ENCODE measurements at regions not wholly inside any gene's neighbourhood (a gene's known extent, or its start where the extent isn't known, plus 50 kb on each side); places are given as distances from the start of the nearest gene placed in this dataset.
"Not testable (repeated sequence)": the region's sequence is repeated elsewhere in the genome, so short reads cannot be mapped to it uniquely, and the experiment has no call there.

- no peak for DNase-seq
Measured at GRCh38 chr1:244301595-244302130, 150.0 kb downstream of the ADSS2 start.

DNA sequence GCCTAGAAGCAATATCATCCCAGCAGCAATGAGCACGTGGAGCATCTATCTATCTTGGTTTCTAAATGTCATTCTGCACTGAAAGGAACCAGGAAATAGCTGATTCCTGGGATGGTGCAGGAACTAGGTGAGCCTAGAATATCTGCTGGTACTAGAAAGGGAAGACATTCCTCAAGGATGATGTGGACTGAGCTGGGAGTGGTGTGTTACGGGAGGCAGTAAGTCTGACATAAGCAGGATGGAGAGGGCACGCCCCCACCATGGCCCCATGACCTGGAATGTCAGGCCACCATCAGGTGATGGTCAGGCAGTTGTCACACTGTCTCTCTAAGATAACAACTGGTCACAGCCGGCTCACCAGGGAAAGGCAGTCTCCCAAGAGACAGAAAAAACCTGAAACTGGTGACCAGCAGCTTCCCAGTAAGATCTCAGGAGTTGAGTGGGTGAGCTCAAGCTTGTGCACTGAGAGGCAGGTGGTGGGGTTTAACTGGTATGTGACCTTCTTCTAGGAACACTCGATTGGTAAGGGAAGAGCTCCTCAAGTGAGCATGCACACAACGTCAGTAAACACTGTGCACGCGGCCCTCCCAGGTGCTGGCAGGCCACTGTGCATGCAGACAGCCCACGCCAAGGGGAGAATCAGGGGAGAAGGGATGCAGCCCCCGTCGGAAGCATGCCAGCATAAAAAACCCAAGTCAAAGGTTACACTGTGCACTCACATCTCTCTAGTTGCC is 148.7 kb downstream of the ADSS2 start:
- DNase-seq: no peak

GRCh38 chr1:244303610-244303969 is 148.1 kb downstream of the ADSS2 start:
- no peak for DNase-seq

DNA sequence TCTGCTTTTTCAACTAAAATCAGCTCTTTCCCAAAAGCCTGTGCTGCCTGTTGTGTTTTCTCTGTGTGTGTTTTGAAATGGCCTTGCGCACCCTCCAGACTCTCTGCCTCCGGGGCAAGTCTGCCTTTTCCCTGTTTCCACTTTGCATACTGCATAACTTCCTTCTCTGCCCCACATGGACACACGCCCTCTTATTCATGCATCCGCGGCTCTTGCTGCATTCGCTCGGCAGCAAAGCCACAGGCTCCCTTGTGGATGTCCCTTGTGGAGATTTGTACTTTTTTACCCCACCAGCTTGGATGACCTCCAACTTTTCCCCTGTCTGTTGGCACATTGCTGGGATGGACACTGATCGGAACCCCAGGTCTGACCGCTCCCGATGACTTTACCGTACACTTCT is 147.6 kb downstream of the ADSS2 start:
- no peak for DNase-seq

DNA sequence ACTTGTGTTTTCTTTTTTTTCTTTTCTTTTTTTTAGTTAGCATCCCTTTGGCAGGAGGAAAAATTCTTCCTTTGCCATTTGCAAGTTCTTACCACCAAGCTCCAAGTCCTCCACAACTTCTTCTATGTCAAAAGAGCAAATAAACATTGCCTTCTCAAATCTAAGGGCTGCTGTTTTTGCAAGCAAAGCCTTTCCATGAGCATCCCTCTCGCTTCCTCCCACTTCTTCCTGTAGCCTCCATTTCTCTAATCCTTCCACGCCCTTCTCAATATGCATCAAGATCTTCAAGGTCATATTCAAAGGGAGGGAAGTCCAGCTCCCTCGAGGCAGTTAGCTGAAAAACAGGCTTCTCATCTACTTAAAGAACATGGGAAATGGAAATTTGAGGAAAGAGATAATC is 147.1 kb downstream of the ADSS2 start:
- no peak for DNase-seq

DNA sequence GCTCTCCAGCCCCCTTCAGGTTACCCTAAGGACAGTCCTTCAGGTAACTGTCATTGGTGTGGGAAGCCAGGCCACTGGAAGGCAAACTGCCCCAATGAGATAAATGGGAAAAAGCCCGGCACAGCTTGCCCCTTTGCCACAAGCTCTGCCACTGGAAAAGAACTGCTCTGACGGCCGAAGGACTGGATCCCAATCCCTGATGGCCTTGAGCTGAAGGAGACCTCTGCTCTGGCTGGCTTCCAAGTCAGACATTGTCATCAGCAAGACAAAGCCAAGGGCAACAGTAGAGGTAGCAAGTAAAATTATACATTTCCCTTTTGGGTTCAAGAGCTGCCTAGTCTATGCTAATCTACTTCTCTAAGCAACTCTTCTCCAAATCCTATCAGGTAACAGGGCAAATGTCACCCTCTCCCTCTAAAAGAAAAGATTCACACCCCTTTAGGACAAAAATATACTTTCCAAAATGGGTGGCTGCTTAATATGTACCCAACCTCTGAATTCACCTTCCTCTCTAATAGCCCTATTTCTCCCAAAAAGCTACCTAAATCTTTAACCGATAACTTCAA is 145.8 kb downstream of the ADSS2 start:
- DNase-seq: no peak

GRCh38 chr1:244306544-244306943 is 145.2 kb downstream of the ADSS2 start:
- no peak for DNase-seq

GRCh38 chr1:244309191-244309590 is 142.5 kb downstream of the ADSS2 start:
- DNase-seq: not testable (repeated sequence)

DNA sequence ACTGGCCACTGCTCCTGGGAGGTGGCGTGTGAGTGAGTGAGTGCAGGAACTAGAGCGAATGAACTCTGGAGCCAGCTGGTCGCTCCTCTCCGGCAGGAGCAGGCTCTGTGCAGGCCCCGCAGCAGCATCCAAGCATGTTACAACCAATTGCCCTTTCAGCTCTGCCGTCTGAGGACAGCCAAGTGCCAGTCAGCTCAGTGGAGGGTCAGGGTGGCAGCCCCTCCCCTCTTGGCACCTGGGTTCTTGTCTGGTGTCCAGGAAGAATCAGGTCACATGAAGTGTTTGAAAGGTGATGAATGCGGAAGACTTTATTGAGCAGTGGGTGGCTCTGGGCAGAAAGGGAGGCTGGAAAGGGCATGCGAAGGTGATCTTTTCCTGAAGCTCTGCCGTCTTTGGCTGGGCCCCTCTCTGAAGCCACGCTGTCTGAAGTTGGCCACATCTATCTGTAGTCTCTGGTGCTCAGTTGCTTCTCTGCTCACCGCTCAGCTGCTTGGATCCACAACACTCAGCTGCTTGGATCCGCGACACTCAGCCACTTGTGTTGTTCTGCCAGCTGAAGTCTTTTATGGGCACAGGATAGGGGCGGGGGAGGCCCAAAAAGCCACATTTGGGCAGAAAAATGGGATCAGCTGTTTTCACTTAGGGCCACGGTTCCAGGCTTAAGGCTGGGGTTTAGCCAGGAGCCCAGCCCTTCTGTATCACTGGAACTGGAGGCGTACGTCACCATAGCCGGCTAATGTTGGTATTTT is 139.8 kb downstream of the ADSS2 start:
- DNase-seq: no peak

DNA sequence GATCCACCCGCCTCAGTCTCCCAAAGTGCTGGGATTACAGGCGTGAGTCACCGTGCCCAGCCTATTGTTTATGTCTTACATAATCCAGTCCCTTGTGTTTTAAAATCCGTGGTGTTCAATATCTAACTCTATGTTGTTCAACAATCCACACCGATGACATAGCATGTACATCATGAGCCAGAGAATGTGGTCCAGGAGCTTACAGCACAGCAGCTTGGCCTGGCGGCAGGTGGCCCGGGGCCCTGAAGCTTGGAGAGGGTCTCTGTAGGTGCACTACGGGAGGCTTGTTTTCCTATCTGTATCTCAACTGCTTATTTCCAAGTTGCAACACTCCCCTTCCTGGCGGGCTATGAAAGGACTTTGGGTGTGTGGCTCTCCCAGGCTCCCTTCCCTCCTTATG is 138.4 kb downstream of the ADSS2 start:
- no peak for DNase-seq

DNA sequence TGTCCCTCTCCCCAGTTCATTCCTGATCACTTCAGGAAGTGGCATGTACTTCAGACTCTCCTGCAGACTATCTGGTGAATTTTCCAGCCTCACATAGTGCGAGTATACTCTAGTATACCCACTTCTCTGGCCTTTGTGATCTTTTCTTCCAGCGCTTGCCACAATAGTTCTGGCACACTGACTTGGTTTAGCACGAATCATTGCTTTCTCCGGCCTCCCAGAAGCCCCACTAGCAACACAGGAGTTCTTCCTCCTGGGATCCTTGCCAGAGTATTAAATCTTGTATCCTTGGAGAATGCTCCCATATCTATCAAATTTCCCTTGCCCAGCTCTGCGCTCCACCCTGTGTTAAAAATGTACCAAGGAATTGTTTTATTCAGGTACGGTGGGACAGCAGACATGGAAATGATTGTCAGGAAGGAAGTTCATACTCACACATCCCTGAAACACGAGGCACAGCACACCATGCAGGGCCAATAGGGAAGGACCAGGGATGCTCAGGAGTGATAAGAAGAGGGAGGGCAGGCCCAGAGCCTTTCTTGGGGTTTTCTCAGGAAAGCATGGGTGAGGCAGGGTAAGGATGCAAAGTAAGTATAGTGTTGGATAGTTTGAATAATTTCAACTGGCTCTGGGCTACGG is 136.7 kb downstream of the ADSS2 start:
- no peak for DNase-seq

GRCh38 chr1:244315996-244316395 is 135.7 kb downstream of the ADSS2 start:
- DNase-seq: no peak

GRCh38 chr1:244316407-244316806 is 135.3 kb downstream of the ADSS2 start:
- no peak for DNase-seq

- DNase-seq: no peak
Measured at GRCh38 chr1:244316986-244317655, 134.6 kb downstream of the ADSS2 start.

GRCh38 chr1:244318078-244318477 is 133.6 kb downstream of the ADSS2 start:
- DNase-seq: no peak

DNA sequence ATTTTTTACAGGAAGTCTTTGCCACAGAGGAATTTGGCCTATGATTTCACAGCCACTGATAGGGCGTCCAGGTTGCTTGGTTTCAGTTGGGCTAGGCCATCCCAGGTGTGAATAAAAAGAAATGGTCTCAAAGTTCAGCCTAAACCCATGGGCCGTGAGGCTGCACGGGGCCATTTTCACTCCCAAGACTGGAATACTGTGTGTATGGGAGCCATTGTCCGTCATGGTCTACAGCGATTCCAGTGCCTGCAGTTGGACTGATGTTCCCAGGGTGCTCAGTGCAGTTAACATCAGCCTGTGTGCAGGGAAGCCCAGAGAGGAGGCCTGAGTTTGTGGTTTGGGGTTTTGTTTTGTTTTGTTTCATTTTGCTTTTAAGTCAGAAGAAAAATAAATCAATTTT is 133.2 kb downstream of the ADSS2 start:
- no peak for DNase-seq

DNA sequence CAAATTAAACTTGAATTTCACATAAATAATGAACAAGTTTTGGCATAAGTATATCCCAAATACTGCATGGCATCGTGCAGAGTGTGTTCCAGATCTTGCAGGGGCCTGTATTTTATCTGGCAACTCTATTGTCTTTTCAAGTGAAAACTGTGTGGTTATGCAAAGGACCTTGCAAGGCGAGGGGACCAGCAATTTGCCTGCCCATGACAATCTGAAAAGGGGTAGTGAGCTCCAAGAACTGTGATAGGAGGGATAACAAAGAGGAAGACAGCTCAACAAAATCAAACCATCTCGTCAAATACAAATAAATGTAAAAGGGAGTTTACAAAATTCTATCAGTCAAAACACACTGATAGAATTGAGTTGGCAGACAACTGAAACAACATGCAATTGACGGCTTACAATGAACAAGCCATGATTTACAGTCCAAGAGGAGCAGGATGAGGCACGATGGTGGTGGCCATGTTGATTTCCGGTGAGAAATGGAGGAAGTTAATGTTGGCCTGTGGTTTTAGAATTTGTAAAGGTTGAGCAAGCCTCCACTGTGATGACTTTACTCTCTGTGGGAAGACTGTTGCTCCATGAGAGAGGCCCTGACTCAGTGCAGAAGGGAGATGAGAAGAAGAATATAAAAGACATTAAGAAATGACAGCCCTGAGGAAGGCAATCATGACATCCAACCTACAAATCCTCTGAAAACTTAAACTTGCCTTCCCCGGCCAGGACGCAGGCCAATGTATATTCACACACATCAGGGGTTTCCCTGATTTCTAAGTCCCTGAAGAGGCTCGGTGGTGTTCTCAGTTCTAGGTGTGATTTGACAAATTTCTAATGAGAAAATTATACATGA is 132.2 kb downstream of the ADSS2 start:
- DNase-seq: no peak

- no peak for DNase-seq
Measured at GRCh38 chr1:244322181-244322580, 129.5 kb downstream of the ADSS2 start.

DNA sequence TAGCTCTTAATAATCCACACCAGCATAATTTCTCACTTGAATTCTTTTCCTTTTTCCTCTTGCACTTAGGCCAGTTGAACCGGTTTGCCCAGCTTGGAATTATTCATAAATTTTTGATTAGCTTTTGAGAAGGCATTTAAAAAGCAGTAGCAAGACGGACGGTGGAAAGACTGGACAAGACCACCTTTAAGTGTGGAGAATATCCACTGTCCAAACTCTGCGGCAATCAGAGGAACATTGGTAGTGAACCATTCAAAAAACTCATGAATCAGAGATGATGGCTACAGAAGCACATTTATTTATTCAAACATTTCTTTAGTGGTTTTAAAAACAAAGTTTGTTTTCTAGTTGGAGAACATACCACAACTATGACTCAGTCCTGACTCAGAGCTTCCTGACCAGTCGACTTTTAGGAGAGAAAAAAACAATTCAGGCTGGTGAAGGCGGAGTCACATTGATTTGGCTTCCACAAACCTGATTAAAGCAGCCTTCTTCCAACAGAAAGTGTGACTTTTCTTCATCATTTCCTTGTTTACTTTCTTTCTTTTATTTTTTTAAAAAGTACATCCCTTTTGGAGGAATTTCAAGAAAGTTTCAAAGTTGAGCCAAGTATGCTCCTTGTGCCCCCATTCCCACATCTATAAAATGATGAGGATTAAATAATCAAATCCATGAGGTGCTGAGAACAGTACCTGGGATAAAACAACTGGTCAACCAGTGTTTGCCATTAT is 128.8 kb downstream of the ADSS2 start:
- no peak for DNase-seq

GRCh38 chr1:244324176-244324883 is 127.4 kb downstream of the ADSS2 start:
- DNase-seq: no peak

All from NCI-H524 (cell line).